ENCODE measurements at regions not wholly inside any gene's neighbourhood (a gene's known extent, or its start where the extent isn't known, plus 50 kb on each side); places are given as distances from the start of the nearest gene placed in this dataset.

DNA sequence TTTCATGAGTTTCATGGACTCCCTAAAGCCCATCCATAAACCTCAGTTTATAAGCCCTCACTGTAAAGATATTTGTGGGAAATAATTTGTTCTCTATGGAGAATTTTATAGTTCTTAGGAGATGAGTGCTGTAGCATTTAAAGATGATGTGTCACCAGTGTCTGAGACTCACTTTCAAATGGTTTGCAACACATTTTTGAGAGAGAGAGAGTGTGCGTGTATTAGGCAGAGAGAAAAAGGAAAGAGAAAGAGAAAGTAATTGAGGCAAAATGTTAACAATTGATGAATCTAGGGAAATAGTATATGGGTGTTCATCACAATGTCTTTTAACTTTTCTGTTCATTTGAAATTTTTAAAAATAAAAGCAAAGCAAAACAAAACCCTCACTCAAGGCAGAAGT lies 479.0 kb downstream of the ZSWIM6 start:
- TF ChIP-seq, protein P1, sequence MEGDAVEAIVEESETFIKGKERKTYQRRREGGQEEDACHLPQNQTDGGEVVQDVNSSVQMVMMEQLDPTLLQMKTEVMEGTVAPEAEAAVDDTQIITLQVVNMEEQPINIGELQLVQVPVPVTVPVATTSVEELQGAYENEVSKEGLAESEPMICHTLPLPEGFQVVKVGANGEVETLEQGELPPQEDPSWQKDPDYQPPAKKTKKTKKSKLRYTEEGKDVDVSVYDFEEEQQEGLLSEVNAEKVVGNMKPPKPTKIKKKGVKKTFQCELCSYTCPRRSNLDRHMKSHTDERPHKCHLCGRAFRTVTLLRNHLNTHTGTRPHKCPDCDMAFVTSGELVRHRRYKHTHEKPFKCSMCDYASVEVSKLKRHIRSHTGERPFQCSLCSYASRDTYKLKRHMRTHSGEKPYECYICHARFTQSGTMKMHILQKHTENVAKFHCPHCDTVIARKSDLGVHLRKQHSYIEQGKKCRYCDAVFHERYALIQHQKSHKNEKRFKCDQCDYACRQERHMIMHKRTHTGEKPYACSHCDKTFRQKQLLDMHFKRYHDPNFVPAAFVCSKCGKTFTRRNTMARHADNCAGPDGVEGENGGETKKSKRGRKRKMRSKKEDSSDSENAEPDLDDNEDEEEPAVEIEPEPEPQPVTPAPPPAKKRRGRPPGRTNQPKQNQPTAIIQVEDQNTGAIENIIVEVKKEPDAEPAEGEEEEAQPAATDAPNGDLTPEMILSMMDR (IDR thresholded peaks at IDR 0.05) = no peak
- TF ChIP-seq POLR2A (IDR thresholded peaks at IDR 0.05) = no peak
